Natural killer cell (primary cell): ENCODE measurements at regions not wholly inside any gene's neighbourhood (a gene's known extent, or its start where the extent isn't known, plus 50 kb on each side); places are given as distances from the start of the nearest gene placed in this dataset.

Experiments used
- ATAC-seq, 3 donors: fragments of 150-1000 bp in 2 of 3; fragments of 200-7000 bp in 1 of 3; cut with Tn5 transposase; 1 replicate in 1 of 3; 2 replicates in 2 of 3; pipeline ENCODE4 v1.10.0; 2021; ENCODE audit warnings: mild to moderate bottlenecking in 2 of 3, moderate library complexity in 2 of 3
- DNase-seq, 2 donors: peaks; one replicate each; pipeline versions ENCODE4 v3.0.0 to v3.0.0-alpha.2; 2013 to 2021; ENCODE audit warnings: mixed read lengths in 1 of 2
- H3K27ac ChIP-seq: one replicate; pipeline ENCODE4 v1.5.1; 2013; ENCODE audit warnings: mild to moderate bottlenecking, low read length
- H3K27me3 ChIP-seq: one replicate; pipeline ENCODE4 v1.6.1; 2013; ENCODE audit warnings: low read length; ENCODE audit not compliant: control insufficient read depth, insufficient read depth
- H3K36me3 ChIP-seq: one replicate; pipeline ENCODE4 v1.6.1; 2013; ENCODE audit warnings: low read length; ENCODE audit not compliant: control insufficient read depth, insufficient read depth
- H3K4me1 ChIP-seq: one replicate; pipeline ENCODE4 v1.6.1; 2013; ENCODE audit warnings: low read length; ENCODE audit not compliant: control insufficient read depth, insufficient read depth
- H3K4me3 ChIP-seq: one replicate; pipeline ENCODE4 v1.5.1; 2013; ENCODE audit warnings: low read length
- H3K9me3 ChIP-seq: one replicate; pipeline ENCODE4 v1.6.1; 2013; ENCODE audit warnings: low read length; ENCODE audit not compliant: control insufficient read depth, insufficient read depth
- H3K27ac Mint-ChIP-seq, 2 donors: one replicate each; pipeline ENCODE4 v1.8.0; 2022; ENCODE audit warnings: mild to moderate bottlenecking in 2 of 2, mixed read lengths in 2 of 2, moderate library complexity in 1 of 2
- H3K27me3 Mint-ChIP-seq, 2 donors: one replicate each; pipeline ENCODE4 v1.8.0; 2022; ENCODE audit warnings: low read depth in 2 of 2, mixed read lengths in 2 of 2
- H3K36me3 Mint-ChIP-seq: one replicate; pipeline ENCODE4 v1.8.0; 2022; ENCODE audit warnings: mixed read lengths
- H3K4me1 Mint-ChIP-seq, 2 donors: one replicate each; pipeline ENCODE4 v1.8.0; 2022; ENCODE audit warnings: mixed read lengths in 2 of 2
- H3K4me3 Mint-ChIP-seq: one replicate; pipeline ENCODE4 v1.8.0; 2022; ENCODE audit warnings: mild to moderate bottlenecking, moderate library complexity, mixed read lengths
- H3K9me3 Mint-ChIP-seq, 2 donors: one replicate each; pipeline ENCODE4 v1.8.0; 2022; ENCODE audit warnings: mixed read lengths in 2 of 2
- CTCF ChIP-seq: fragments of 200-600 bp; IDR thresholded peaks from one replicate; pipeline ENCODE4 v1.8.0; 2022; ENCODE audit warnings: antibody characterized with exemption
- WGBS: methylation state at CpG from one replicate; pipeline ENCODE4 v1.1.7; 2013; ENCODE audit warnings: missing lambda C conversion rate; ENCODE audit not compliant: insufficient coverage; 5-methylcytosine and 5-hydroxymethylcytosine counted together
- intact Hi-C: fragments of 100-400 bp; cut with micrococcal nuclease; formaldehyde crosslinking; loops from one replicate; pipeline ENCODE4 v1.14.2; 2022

- WGBS = 67% methylated on average over 2 of the region's 3 CpGs
- no peaks in the 10 kb centered on the region for H3K36me3 Mint-ChIP-seq
- intact Hi-C loops = no loop called here
- H3K27me3 Mint-ChIP-seq = peaks cover 7 to 19% of the 10 kb centered on the region in 2 donors
- H3K9me3 ChIP-seq = no peaks in the 10 kb centered on the region
- ATAC-seq (no peak), DNase-seq (no peak)
- TF ChIP-seq CTCF = no peak
- H3K36me3 ChIP-seq = no peaks in the 10 kb centered on the region
- H3K4me3 Mint-ChIP-seq = no peak overlapping the region
- H3K27ac Mint-ChIP-seq = no peak overlapping the region
- no peaks in the 10 kb centered on the region for H3K4me1 Mint-ChIP-seq
- no peaks in the 10 kb centered on the region for H3K27me3 ChIP-seq
- no peak overlapping the region for H3K27ac ChIP-seq
- no peak overlapping the region for H3K4me3 ChIP-seq
- H3K4me1 ChIP-seq = no peaks in the 10 kb centered on the region
- no peaks in the 10 kb centered on the region for H3K9me3 Mint-ChIP-seq
Observed at GRCh38 chr5:66356011-66356565, 212.0 kb downstream of the SREK1 start.

- Mint-ChIP-seq H3K36me3 (no peaks in the 10 kb centered on the region), H3K27me3 (peaks cover 21% of the 10 kb centered on the region in 2 donors), H3K9me3 (no peaks in the 10 kb centered on the region), H3K27ac (no peak overlapping the region), H3K4me3 (no peak overlapping the region), H3K4me1 (no peaks in the 10 kb centered on the region)
- intact Hi-C loops = no loop called here
- ATAC-seq (no peak), DNase-seq (no peak)
- Histone ChIP-seq H3K9me3 (no peaks in the 10 kb centered on the region), H3K27ac (no peak overlapping the region), H3K4me3 (no peak overlapping the region), H3K36me3 (no peaks in the 10 kb centered on the region), H3K4me1 (no peaks in the 10 kb centered on the region), H3K27me3 (no peaks in the 10 kb centered on the region)
- 94% methylated on average over 3 of the region's 3 CpGs for WGBS
- TF ChIP-seq CTCF = no peak
Observed at GRCh38 chr5:66358741-66359140, 214.6 kb downstream of the SREK1 start.

- intact Hi-C loops = no loop called here
Observed at GRCh38 chr5:66361070-66361469, 217.0 kb downstream of the SREK1 start.

More at GRCh38 chr5:66361070-66361469, 217.0 kb downstream of the SREK1 start:
- Histone ChIP-seq H3K27ac (no peak overlapping the region), H3K4me1 (no peaks in the 10 kb centered on the region), H3K9me3 (no peaks in the 10 kb centered on the region), H3K27me3 (no peaks in the 10 kb centered on the region), H3K36me3 (no peaks in the 10 kb centered on the region), H3K4me3 (no peak overlapping the region)
- Mint-ChIP-seq H3K9me3 (no peaks in the 10 kb centered on the region), H3K4me1 (no peaks in the 10 kb centered on the region), H3K27ac (no peak overlapping the region), H3K27me3 (peaks cover 11 to 21% of the 10 kb centered on the region in 2 donors), H3K36me3 (no peaks in the 10 kb centered on the region), H3K4me3 (no peak overlapping the region)
- TF ChIP-seq CTCF = no peak
- WGBS = 67% methylated on average over 3 of the region's 3 CpGs
- no peak for ATAC-seq
- DNase-seq = no peak
